GM23338 (cell line): ENCODE measurements at regions not wholly inside any gene's neighbourhood (a gene's known extent, or its start where the extent isn't known, plus 50 kb on each side); places are given as distances from the start of the nearest gene placed in this dataset.

ENCODE experiments used
- ATAC-seq: fragments of 200-7000 bp; cut with Tn5 transposase; 3 replicates; pipeline ENCODE4 v1.9.1; 2020
- DNase-seq: peaks from one replicate; pipeline ENCODE4 v3.0.0-alpha.2; 2015; ENCODE audit warnings: low spot score
- H2AFZ ChIP-seq: fragments of 200-600 bp; sonication (generic); 2 replicates; pipeline ENCODE4 v1.8.0; 2016; ENCODE audit warnings: antibody characterized with exemption, mild to moderate bottlenecking, moderate library complexity
- H3F3A ChIP-seq: fragments of 200-600 bp; sonication (generic); replicated peaks from 2 replicates; pipeline ENCODE4 v1.8.0; 2017; ENCODE audit warnings: antibody characterized with exemption, mixed run types, low read depth
- H3K27ac ChIP-seq: fragments of 200-600 bp; sonication (generic); 2 replicates; pipeline ENCODE4 v1.6.1; 2016; ENCODE audit warnings: low read depth
- H3K27me3 ChIP-seq: fragments of 200-600 bp; sonication (generic); 2 replicates; pipeline ENCODE4 v1.8.0; 2016; ENCODE audit warnings: mild to moderate bottlenecking, mixed run types, moderate library complexity; ENCODE audit not compliant: insufficient read depth
- H3K36me3 ChIP-seq: fragments of 200-600 bp; sonication (generic); 2 replicates; pipeline ENCODE4 v1.8.0; 2016; ENCODE audit warnings: mild to moderate bottlenecking; ENCODE audit not compliant: insufficient read depth
- H3K4me1 ChIP-seq: fragments of 200-600 bp; sonication (generic); 2 replicates; pipeline ENCODE4 v1.8.0; 2016; ENCODE audit warnings: mild to moderate bottlenecking, moderate library complexity; ENCODE audit not compliant: insufficient read depth
- H3K4me2 ChIP-seq: fragments of 200-600 bp; sonication (generic); 2 replicates; pipeline ENCODE4 v1.7.1; 2017; ENCODE audit warnings: mixed run types
- H3K4me3 ChIP-seq: fragments of 200-600 bp; sonication (generic); 2 replicates; pipeline ENCODE4 v1.6.1; 2016; ENCODE audit warnings: mixed run types
- H3K79me2 ChIP-seq: fragments of 200-600 bp; sonication (generic); replicated peaks from 2 replicates; pipeline ENCODE4 v1.8.0; 2017; ENCODE audit warnings: mild to moderate bottlenecking; ENCODE audit not compliant: insufficient read depth
- H3K9me2 ChIP-seq: fragments of 200-600 bp; sonication (generic); 2 replicates; pipeline ENCODE4 v1.8.0; 2017; ENCODE audit not compliant: insufficient read depth
- H4K20me1 ChIP-seq: fragments of 200-600 bp; sonication (generic); replicated peaks from 2 replicates; pipeline ENCODE4 v1.8.0; 2017; ENCODE audit warnings: mild to moderate bottlenecking; ENCODE audit not compliant: insufficient read depth
- H3K27ac Mint-ChIP-seq: 2 replicates; pipeline ENCODE4 v1.8.0; 2020; ENCODE audit warnings: inconsistent platforms, mild to moderate bottlenecking, moderate library complexity, mixed read lengths
- H3K27me3 Mint-ChIP-seq: 3 replicates; pipeline ENCODE4 v1.8.0; 2022; ENCODE audit warnings: low read depth, mild to moderate bottlenecking, moderate library complexity, mixed read lengths, inconsistent platforms; ENCODE audit not compliant: insufficient read depth, poor library complexity
- H3K36me3 Mint-ChIP-seq: 3 replicates; pipeline ENCODE4 v1.8.0; 2021; ENCODE audit warnings: low read depth, mild to moderate bottlenecking, inconsistent platforms, moderate library complexity, mixed read lengths
- H3K4me1 Mint-ChIP-seq: 3 replicates; pipeline ENCODE4 v1.8.0; 2020; ENCODE audit warnings: mild to moderate bottlenecking, inconsistent platforms, mixed read lengths
- H3K4me3 Mint-ChIP-seq: 3 replicates; pipeline ENCODE4 v1.8.0; 2021; ENCODE audit warnings: moderate library complexity, mild to moderate bottlenecking, inconsistent platforms, mixed read lengths
- H3K9me3 Mint-ChIP-seq: 3 replicates; pipeline ENCODE4 v1.8.0; 2020; ENCODE audit warnings: moderate library complexity, mild to moderate bottlenecking, inconsistent platforms, mixed read lengths
- CREB1 ChIP-seq: fragments of 250-450 bp; sonication (Bioruptor Pico); IDR thresholded peaks from 2 replicates; pipeline ENCODE4 v1.5.0; 2020; ENCODE audit warnings: low read depth, mild to moderate bottlenecking, moderate library complexity
- EZH2phosphoT487 ChIP-seq: fragments of 200-600 bp; sonication (generic); IDR thresholded peaks from one replicate; pipeline ENCODE4 v1.8.1; 2018; ENCODE audit warnings: antibody characterized with exemption; ENCODE audit not compliant: unreplicated experiment
- NANOG ChIP-seq: IDR thresholded peaks from 2 replicates; pipeline ENCODE4 v1.6.1; 2016; ENCODE audit warnings: antibody characterized with exemption, borderline replicate concordance
- STAT1 ChIP-seq: IDR thresholded peaks from one replicate; pipeline ENCODE4 v1.6.1; 2016; ENCODE audit warnings: antibody characterized with exemption; ENCODE audit not compliant: unreplicated experiment
- ZNF114 ChIP-seq: fragments of 250-450 bp; sonication (Bioruptor Pico); IDR thresholded peaks from 2 replicates; pipeline ENCODE4 v1.5.0; 2020; ENCODE audit warnings: mild to moderate bottlenecking, moderate library complexity
- ZNF331 ChIP-seq: fragments of 250-450 bp; sonication (Bioruptor Pico); IDR thresholded peaks from 2 replicates; pipeline ENCODE4 v1.5.0; 2020; ENCODE audit warnings: low read depth, mild to moderate bottlenecking, moderate library complexity
- TF ChIP-seq, protein P1 (sequence below): fragments of 250-450 bp; sonication (Bioruptor Pico); IDR thresholded peaks from 2 replicates; pipeline ENCODE4 v1.5.0; 2020; ENCODE audit warnings: mild to moderate bottlenecking, moderate library complexity
- TF ChIP-seq, protein P2 (sequence below): IDR thresholded peaks from 2 replicates; pipeline ENCODE4 v1.6.1; 2016; ENCODE audit warnings: antibody characterized with exemption
- TF ChIP-seq, protein P3 (sequence below), 2 experiments: fragments of 200-600 bp in 1 of 2; sonication (generic) in 1 of 2; conservative IDR thresholded peaks; 2 replicates each; pipeline versions ENCODE4 v1.5.1 to v1.6.1; 2016 to 2017; ENCODE audit warnings: antibody characterized with exemption in 2 of 2, low read depth in 2 of 2, mild to moderate bottlenecking in 2 of 2, moderate library complexity in 1 of 2

DNA sequence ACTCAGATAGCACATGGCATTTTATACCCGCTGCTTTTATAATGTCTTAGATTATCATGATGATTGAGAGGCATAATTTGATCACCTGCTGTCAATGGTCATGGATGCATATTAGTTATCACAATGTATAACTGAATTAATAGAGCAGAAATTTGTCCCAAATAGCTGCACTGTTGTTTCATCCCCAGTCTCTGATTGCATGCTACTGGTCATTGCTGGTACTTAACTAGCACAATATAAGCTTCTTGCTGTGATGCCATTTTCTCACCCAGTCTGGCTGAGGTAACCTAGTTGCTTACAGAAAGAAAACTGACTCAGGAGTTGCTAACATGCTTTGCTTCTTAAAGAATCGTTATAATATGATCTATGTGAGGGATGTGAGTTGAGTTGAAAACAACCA, 76.8 kb upstream of the PLEKHA5 start (continued):
- TF ChIP-seq, protein P1, sequence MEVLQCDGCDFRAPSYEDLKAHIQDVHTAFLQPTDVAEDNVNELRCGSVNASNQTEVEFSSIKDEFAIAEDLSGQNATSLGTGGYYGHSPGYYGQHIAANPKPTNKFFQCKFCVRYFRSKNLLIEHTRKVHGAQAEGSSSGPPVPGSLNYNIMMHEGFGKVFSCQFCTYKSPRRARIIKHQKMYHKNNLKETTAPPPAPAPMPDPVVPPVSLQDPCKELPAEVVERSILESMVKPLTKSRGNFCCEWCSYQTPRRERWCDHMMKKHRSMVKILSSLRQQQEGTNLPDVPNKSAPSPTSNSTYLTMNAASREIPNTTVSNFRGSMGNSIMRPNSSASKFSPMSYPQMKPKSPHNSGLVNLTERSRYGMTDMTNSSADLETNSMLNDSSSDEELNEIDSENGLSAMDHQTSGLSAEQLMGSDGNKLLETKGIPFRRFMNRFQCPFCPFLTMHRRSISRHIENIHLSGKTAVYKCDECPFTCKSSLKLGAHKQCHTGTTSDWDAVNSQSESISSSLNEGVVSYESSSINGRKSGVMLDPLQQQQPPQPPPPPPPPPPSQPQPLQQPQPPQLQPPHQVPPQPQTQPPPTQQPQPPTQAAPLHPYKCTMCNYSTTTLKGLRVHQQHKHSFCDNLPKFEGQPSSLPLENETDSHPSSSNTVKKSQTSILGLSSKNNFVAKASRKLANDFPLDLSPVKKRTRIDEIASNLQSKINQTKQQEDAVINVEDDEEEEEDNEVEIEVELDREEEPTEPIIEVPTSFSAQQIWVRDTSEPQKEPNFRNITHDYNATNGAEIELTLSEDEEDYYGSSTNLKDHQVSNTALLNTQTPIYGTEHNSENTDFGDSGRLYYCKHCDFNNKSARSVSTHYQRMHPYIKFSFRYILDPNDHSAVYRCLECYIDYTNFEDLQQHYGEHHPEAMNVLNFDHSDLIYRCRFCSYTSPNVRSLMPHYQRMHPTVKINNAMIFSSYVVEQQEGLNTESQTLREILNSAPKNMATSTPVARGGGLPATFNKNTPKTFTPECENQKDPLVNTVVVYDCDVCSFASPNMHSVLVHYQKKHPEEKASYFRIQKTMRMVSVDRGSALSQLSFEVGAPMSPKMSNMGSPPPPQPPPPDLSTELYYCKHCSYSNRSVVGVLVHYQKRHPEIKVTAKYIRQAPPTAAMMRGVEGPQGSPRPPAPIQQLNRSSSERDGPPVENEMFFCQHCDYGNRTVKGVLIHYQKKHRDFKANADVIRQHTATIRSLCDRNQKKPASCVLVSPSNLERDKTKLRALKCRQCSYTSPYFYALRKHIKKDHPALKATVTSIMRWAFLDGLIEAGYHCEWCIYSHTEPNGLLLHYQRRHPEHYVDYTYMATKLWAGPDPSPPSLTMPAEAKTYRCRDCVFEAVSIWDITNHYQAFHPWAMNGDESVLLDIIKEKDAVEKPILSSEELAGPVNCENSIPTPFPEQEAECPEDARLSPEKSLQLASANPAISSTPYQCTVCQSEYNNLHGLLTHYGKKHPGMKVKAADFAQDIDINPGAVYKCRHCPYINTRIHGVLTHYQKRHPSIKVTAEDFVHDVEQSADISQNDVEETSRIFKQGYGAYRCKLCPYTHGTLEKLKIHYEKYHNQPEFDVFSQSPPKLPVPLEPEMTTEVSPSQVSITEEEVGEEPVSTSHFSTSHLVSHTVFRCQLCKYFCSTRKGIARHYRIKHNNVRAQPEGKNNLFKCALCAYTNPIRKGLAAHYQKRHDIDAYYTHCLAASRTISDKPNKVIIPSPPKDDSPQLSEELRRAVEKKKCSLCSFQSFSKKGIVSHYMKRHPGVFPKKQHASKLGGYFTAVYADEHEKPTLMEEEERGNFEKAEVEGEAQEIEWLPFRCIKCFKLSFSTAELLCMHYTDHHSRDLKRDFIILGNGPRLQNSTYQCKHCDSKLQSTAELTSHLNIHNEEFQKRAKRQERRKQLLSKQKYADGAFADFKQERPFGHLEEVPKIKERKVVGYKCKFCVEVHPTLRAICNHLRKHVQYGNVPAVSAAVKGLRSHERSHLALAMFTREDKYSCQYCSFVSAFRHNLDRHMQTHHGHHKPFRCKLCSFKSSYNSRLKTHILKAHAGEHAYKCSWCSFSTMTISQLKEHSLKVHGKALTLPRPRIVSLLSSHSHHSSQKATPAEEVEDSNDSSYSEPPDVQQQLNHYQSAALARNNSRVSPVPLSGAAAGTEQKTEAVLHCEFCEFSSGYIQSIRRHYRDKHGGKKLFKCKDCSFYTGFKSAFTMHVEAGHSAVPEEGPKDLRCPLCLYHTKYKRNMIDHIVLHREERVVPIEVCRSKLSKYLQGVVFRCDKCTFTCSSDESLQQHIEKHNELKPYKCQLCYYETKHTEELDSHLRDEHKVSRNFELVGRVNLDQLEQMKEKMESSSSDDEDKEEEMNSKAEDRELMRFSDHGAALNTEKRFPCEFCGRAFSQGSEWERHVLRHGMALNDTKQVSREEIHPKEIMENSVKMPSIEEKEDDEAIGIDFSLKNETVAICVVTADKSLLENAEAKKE = no peak

DNA sequence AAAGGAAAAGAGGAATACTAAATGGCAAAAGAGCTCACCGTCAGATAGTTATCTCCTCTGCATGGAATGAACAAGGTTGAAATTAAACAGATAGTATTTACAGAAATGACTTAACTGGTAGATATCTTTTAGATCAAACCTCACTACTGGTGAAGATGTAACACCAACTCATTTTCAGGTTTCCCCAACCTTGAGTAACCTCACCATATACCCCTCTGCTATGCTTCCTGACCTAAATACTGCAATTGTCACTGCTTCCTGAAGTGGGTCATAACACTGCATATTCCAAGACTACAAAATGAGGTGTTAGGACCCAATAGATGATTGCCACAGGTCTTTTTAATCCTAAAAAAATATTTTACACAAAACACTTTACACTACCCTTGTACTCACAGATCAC, 76.3 kb upstream of the PLEKHA5 start:
- H3K4me3 ChIP-seq = no peak overlapping the region
- peak; percentile 25; the same call in 1 of the 3 replicates for ATAC-seq
- no peaks in the 10 kb centered on the region for H3K36me3 Mint-ChIP-seq
- TF ChIP-seq ZNF114 (no peak), STAT1 (no peak), ZNF331 (no peak), CREB1 (CRISPR knock-in tag) (no peak), NANOG (no peak), EZH2phosphoT487 (no peak)
- TF ChIP-seq, protein P2, sequence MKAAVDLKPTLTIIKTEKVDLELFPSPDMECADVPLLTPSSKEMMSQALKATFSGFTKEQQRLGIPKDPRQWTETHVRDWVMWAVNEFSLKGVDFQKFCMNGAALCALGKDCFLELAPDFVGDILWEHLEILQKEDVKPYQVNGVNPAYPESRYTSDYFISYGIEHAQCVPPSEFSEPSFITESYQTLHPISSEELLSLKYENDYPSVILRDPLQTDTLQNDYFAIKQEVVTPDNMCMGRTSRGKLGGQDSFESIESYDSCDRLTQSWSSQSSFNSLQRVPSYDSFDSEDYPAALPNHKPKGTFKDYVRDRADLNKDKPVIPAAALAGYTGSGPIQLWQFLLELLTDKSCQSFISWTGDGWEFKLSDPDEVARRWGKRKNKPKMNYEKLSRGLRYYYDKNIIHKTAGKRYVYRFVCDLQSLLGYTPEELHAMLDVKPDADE = no peak
- TF ChIP-seq, protein P3, sequence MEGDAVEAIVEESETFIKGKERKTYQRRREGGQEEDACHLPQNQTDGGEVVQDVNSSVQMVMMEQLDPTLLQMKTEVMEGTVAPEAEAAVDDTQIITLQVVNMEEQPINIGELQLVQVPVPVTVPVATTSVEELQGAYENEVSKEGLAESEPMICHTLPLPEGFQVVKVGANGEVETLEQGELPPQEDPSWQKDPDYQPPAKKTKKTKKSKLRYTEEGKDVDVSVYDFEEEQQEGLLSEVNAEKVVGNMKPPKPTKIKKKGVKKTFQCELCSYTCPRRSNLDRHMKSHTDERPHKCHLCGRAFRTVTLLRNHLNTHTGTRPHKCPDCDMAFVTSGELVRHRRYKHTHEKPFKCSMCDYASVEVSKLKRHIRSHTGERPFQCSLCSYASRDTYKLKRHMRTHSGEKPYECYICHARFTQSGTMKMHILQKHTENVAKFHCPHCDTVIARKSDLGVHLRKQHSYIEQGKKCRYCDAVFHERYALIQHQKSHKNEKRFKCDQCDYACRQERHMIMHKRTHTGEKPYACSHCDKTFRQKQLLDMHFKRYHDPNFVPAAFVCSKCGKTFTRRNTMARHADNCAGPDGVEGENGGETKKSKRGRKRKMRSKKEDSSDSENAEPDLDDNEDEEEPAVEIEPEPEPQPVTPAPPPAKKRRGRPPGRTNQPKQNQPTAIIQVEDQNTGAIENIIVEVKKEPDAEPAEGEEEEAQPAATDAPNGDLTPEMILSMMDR (conservative IDR thresholded peaks at IDR 0.05; ENCODE audit: low read depth in 2 of 2) = no peak

More for the DNA sequence above, 76.3 kb upstream of the PLEKHA5 start:
- Histone ChIP-seq H3K27ac (no peak overlapping the region), H3K4me1 (peaks cover 28% of the 10 kb centered on the region), H4K20me1 (no peaks in the 10 kb centered on the region), H3K79me2 (no peaks in the 10 kb centered on the region), H3K36me3 (no peaks in the 10 kb centered on the region), H2AFZ (peak overlapping the region; percentile 60), H3K27me3 (no peaks in the 10 kb centered on the region), H3K9me2 (no peaks in the 10 kb centered on the region), H3F3A (no peaks in the 10 kb centered on the region), H3K4me2 (no peak overlapping the region)
- DNase-seq = no peak
- Mint-ChIP-seq H3K4me1 (peaks cover 29% of the 10 kb centered on the region), H3K9me3 (no peaks in the 10 kb centered on the region), H3K27me3 (no peaks in the 10 kb centered on the region), H3K4me3 (no peak overlapping the region), H3K27ac (no peak overlapping the region)
